NCI-H2107 treated with DMSO at 0.1 percent for 48 hours (cell line): ENCODE measurements at regions not wholly inside any gene's neighbourhood (a gene's known extent, or its start where the extent isn't known, plus 50 kb on each side); places are given as distances from the start of the nearest gene placed in this dataset.
"Not testable (repeated sequence)": the region's sequence is repeated elsewhere in the genome, so short reads cannot be mapped to it uniquely, and the experiment has no call there.

ENCODE experiments used
- DNase-seq: peaks from one replicate; lab custom pipeline; 2025; ENCODE audit not compliant: unreplicated experiment; lab: John Stamatoyannopoulos, UW

- DNase-seq = not testable (repeated sequence)
Observed at GRCh38 chr12:84406720-84407119, 505.9 kb downstream of the SLC6A15 start.

DNA sequence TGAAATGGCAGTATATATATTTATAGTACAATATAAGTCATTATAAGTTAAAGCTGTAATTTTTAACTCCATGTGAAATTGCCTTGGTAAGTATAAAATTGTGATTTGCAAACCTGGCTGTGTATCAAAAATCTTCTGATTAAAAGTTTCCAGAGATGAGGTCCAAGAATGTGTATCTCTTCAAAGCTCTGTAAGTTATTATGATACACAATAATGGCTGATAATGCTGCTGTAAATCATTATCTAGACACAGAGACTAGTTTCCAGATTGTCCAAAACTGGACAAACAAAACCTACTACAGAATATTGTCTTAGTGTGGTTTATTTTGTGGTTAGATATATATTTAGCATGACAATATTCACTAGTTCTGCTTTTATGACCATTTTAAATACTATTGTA lies 514.8 kb downstream of the SLC6A15 start:
- DNase-seq = no peak

DNA sequence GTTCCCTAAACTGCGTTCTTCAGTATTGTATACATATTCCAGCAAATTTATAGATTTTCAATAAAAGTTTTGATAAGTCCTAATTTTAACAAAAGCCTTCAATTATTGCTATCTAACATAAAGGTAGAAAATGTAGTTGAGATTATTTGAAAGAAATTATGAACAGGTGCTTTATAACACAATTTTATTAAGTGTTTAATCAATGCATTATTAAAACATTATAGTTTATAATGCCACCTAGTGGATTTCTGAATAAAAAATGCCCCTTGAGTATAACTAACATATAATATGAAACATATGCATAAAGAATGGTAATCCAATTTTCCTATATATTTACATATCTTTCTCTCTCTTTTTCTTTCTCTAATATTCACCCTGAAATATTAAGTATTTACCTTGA lies 515.3 kb downstream of the SLC6A15 start:
- no peak for DNase-seq

DNA sequence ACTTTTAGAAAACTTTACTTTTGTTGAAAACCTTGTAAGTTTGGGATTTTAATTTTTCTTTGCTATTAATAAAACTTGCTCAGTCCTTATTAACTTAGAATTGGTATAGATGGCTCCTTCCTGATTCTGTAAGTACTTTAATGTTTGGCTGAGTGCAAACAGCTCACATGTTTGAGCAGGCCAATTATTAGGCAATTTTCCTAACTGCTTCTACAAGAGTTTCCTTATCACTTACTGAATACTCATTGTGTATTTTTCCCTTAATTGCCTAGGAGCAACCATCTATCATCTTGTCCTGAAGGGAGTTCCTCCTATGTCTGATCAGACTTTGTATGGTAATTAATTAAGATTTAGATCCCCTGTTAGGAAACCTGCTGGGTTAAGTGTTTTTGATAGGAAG lies 521.4 kb downstream of the SLC6A15 start:
- not testable (repeated sequence) for DNase-seq

DNA sequence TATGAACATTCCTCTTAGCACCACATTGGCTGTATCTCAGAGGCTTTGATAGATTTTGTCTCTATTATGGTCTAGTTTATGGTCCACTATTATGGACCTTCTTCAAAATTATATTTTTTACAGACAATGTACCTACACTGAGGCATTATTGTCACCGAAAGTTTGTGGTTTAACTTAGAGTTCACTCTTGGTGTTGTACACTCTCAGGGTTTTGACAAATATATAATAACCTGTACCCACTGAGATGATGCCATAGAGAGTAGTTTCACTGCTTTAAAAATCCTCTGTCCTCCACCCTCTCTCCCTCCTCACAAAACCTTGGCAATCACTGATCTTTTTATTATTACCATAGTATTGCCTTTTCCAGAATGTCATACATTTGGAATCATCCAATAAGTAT lies 528.2 kb downstream of the SLC6A15 start:
- DNase-seq = no peak

- not testable (repeated sequence) for DNase-seq
Observed at GRCh38 chr12:84382486-84382885, 530.1 kb downstream of the SLC6A15 start.

DNA sequence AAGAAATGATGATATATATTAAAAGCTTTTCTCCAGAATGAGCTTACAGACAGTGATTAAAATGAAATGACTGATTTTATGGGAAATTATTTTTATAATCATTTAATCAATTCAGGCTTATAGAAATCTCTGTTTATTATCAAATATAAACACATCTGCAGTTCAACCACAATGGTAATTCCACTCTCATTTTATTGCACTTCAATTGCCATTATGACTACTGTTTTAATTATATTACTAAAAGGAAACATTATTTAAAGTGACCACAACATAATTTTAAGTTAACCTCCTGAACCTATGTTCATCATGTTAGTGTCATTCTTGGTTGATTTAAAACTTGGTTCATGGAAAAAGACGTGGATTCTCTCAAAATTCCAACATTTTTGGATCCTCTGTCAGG lies 536.3 kb downstream of the SLC6A15 start:
- no peak for DNase-seq

DNA sequence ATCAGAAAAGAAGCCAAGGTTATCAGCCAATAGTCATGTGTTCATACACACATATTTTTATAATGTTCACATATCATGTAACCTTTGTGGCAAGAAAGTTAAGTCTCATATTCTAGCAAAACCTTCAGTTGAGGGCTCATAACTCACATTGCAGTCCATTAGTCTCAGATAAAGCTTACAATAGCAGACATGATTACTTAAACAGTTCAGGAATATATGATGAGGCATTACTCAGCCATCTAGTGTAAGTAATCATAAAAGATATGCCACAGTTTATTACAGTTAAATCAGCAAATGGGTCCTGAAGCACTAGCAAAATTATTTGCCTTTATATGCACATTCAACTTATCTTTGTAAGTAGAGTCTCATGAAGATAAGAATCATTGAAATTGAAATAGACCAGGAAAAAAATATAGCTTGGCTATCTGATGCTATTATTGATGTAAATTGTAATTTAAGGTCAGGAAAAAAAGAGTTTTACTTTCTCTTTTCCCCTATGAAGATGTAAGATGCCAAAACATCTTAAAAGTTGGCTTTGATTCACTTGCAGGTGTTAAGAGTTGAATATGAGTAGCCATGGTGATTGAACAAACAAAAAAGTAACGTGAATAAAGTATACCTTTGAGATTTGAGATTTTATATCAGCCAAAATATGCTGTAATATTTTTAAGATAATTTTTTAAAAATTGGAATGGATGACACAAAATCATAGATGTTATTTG lies 537.0 kb downstream of the SLC6A15 start:
- no peak for DNase-seq

- no peak for DNase-seq
Observed at GRCh38 chr12:84362552-84362897, 550.1 kb downstream of the SLC6A15 start.

DNA sequence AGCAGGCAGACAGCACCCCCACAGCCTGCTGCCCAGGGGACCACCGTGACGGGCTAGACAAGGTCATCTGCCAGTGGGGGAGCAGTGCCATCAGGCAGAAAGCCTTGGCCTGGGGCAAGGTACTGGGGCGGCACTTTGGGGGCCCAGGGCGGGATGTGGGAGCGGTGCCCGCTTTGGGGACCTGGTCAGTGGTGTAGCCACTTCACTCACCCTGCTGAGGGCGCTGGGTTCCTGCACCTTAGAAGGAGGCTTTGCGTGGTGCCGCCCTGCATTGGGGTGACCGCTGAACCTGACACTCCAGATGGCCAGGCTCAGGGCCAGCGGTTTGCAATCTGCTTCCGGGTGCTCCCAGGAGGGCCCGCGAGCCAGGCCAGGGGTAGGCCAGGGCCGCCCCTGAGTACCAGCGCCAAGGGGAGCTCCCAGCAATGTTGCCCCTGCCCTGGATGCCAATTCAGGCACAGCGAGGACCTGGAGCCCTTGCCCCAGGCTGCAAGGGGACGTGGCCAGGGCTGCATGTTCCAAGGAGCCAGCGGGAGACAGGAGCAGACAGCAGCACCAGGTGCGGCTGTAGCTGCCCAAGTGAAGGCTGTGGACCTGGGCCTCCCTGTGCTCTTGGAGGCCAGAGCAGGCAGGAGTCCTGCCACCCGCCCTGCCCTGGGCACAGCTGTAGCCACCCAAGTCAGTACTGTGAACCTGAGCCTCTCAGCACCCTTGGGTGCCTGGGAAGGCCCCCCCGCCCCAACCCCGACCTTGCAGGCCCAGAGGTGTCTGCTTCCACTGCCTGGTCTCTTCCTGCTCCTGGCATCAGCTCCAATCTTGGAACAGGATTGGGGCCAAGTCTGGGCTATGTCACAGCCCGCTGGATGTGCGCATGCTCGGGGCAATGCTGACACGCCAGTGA lies 550.7 kb downstream of the SLC6A15 start:
- no peak for DNase-seq

DNA sequence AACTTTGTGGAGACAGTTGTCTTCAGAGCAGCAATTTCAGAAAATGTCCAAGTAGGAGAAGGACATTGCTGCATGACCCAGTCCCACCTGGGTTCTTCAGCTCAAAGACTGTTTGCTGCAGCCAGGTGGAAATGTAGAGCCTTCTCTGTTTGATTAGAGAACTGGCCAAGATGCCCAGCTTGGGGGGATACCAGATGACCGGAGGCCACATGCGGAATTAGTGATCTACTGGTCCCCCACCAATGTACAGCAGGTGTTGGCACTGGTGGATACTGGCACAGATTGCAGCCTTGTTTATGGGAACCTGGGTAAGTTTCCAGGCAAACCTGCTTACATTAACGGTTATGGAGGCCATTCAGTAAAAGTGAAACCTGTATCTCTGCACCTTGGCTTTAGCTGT lies 555.3 kb downstream of the SLC6A15 start:
- DNase-seq = no peak

DNA sequence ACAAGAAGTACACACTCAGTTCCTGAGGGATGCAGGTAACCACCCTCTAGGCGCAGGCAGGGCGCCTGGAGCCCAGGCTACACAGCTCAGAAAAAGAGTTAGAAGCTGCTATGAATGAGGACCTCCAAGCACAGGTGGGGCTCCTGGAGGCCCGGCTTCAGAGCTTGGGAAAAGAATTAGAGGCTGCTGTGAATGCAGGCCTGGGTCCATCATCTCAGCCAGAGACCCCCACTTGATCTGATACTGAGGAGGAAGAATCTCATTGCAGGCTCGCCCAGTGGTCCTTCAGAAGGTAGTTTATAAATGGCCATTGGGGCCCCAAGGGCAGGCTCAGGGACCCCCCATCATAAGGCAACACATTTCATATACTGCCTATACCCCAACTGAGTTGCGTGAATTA lies 556.4 kb downstream of the SLC6A15 start:
- DNase-seq = no peak

DNA sequence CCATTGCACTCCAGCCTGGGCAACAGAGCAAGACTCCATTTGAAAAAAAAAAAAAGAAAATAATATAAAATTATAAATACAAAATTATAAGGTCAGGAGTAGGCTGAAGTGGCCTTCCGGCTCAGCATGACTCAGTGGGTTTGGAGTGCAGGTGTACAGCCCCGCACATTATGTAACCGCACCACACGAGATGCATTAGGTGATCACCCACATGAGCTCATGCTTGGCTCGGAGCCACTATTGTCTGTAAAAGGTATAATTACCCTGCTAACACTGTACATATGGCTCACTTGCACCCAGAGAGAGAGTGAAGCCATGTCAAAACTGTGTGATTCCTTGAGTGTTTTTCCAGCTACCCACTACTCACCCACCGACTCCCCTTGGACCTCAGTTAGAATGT lies 557.0 kb downstream of the SLC6A15 start:
- DNase-seq = no peak

DNA sequence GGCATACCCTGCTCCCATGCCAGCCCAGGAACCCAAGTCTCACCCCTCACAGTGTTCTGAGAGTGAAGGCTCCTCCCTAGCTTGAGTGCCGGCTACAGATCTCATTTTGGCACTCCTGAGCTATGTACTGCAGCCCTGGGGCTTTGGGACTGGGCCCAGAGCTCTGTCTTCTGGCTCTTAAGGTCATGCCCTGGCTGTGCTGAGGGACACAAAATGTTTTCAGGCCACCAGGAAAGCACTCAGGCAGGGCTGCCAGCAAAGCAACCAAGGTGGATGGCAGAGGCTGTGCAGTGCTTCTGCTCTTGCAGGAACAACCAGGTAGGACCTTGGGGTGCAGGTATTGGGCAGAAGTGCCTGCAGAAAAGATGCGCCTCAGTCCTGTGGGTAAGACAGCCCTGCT lies 564.0 kb downstream of the SLC6A15 start:
- no peak for DNase-seq

- DNase-seq = no peak
Observed at GRCh38 chr12:84341467-84342193, 571.0 kb downstream of the SLC6A15 start.

GRCh38 chr12:84336231-84336630 lies 576.4 kb downstream of the SLC6A15 start:
- no peak for DNase-seq

DNA sequence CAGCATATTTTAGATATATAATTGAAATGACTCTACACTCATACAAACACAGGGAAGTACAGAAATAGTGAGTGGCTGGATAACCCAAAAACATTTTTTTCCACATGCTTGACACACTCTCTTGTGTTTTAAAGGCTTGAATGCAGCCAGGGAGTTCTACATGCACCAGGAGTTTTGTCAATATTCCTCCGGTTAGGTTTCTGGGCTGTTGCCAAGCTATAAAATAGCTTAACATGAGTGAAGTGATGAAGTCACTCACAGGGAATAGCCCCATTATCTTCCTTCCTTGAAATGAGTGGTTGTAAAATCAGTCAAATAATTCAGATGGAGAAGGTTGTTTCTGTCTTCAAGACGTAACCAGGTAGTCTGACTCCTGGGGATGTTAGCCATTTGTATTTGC lies 582.7 kb downstream of the SLC6A15 start:
- DNase-seq = no peak

DNA sequence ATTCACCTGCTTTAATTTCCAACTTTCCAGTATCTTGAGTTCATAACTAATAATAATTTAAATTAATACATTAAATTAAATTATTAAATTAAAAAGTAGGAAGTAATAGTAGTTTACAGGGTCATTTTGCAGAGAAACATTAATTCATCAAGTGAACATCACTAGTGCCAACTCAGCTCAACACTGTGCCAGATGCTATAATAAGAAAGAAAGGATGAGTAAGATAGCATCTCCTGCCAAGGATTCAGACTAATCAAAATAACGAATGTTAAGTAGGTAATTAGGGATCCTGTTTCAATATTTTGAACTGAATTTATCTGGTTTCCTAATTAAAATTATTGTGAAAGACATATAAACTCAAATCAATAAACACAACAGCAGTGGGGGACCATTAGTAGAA lies 596.7 kb downstream of the SLC6A15 start:
- DNase-seq = no peak

DNA sequence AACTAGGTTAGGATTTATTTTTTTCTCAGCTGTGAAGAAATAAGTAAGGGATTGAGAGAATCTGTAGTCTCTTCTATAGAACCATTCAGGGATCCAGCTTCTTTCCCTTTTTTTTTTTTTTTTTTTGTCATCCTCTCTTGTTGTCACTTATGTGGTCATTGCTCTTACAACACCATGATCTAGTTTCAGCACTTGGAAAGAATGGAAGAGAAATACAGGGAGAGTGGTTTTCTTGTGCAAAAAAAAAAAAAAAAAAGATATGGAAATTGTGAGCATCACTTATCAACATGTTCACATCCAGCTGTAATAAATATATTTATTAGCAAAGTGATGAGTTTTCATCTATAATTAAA lies 599.3 kb downstream of the SLC6A15 start:
- DNase-seq = no peak

DNA sequence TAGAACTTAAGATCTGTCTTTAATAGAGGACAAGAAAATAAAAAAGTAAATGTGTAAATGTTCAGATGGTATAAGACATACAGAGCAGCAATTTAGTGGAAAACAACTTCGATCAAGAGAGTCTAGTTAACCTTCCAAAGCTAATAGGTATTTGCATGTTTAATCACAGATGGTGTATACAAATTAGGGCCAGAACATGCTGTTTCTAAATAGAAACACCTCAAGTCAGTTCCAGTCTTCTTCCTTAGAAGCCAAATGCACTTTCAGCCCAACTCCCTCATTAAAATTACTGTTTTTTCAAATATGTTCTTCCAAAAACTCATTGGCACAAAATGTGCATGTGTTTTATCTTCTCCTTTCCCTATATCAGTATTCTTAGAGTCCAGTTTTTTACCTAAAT lies 604.4 kb downstream of the SLC6A15 start:
- DNase-seq = no peak

- DNase-seq = no peak
Observed at GRCh38 chr12:84305144-84305543, 607.5 kb downstream of the SLC6A15 start.

GRCh38 chr12:84294246-84294645 lies 618.4 kb downstream of the SLC6A15 start:
- DNase-seq = no peak
